NCI-H1092 treated with DMSO at 0.1 percent for 48 hours (cell line): ENCODE measurements at regions not wholly inside any gene's neighbourhood (a gene's known extent, or its start where the extent isn't known, plus 50 kb on each side); places are given as distances from the start of the nearest gene placed in this dataset.
"Not testable (repeated sequence)": the region's sequence is repeated elsewhere in the genome, so short reads cannot be mapped to it uniquely, and the experiment has no call there.

ENCODE experiments used
- DNase-seq: peaks from one replicate; lab custom pipeline; 2025; lab: John Stamatoyannopoulos, UW

- DNase-seq, result no peak
These were observed 1418.8 kb downstream of the CDH11 start for GRCh38 chr16:63702981-63703590.

DNA sequence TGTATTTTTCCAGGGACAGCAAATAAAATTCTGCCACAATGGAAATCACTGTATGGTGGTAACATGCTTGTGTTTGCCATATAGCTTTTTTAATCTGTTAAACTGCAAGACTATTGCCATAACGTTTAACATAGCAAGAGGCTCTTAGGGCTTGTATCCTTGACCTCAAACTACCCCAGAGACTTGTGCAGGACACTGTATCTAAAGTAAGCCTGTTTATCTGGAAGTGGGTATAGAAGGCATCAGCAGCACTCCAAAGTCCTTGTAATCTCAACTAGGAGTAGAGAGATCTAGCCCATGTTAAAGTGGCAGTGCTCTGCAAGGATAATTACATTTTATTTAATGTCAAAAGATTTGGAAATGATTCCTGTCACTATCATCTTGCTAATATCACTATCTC, 1424.1 kb downstream of the CDH11 start:
- DNase-seq, result no peak

GRCh38 chr16:63695347-63695746, 1426.5 kb downstream of the CDH11 start:
- no peak for DNase-seq

- DNase-seq, result no peak
These were observed 1430.9 kb downstream of the CDH11 start for GRCh38 chr16:63690961-63691360.

DNA sequence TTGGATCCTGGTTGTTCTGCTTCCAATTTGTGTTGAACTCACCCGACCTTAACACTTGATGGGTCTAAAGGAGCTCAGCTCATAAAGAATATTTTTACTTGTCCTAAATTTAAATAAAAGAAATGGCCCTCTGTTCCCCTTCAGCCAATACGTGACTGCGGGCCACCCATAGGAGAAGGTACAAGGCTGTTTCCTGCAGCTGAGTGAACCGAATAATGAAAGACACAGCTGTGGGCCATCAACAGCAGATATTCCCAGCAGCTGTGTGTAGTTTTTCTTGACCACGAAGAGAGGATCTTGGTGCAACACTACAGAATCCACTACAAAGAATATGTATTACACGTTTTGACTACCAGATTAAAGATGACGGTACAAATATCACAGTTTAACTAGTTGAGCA, 1431.6 kb downstream of the CDH11 start:
- no peak for DNase-seq

GRCh38 chr16:63689068-63689467, 1432.8 kb downstream of the CDH11 start:
- no peak for DNase-seq

DNA sequence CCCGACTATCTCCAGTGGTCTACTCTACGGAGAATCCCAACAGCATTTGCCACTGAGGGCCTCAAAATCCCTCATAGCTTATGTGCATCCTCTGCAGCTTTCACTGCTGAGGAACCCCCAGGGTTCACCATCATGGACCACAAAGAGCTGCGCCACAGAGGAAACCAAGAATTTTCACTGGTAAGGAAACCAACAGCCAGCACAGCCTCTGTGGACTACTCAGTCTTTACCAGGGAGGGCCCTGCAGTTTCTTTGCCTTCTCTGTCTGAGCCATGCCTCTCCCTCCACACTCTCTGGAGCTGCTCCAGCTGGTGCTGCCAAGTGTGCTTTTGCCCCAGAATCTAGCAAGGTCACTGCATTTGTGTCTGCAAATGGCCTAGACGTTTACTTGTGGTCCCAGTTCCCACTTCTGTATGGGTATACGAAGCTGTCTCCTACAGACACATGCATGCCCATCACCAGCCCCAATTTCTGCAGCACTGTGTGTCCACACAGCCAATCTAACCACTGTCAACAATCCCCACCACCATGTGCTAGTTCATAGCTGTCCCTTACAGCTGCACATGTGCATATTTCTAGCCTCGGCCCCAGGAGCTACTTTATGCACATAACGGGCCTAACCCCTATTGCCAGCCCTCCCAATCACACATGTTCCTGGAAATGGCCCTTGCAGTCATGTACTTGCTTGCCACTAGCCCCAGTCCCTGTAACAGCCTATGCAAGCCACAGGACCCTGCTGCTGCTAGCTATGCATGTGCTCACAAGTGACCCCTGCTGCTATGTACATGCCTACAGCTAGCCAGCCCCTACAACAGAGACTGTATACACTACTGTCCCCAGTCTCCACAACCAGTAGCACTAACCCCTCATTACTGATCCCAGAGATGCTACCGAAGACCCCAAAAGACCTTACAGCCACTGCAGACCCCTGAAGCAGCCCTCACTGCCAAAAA, 1437.4 kb downstream of the CDH11 start:
- no peak for DNase-seq

DNA sequence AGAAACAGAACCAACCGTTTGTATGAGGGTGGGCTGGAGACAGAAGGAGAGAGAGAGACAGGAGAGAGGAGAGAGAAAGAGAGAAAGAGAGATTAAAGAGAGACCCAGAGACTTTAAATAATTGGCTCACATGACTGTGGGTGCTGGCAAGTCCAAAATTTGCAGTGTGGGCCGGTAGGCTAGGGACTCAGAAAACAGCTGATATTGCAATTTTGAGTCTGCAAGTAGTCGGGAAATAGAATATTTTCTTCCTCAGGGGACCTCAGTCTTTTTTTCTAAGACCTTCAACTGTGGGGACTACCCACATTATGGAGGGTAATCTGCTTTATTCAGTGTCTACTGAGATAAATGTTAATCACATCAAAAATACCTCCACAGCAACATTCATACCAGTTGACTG, 1439.0 kb downstream of the CDH11 start:
- DNase-seq, result no peak

- DNase-seq, result no peak
These were observed 1449.4 kb downstream of the CDH11 start for GRCh38 chr16:63672493-63672892.

DNA sequence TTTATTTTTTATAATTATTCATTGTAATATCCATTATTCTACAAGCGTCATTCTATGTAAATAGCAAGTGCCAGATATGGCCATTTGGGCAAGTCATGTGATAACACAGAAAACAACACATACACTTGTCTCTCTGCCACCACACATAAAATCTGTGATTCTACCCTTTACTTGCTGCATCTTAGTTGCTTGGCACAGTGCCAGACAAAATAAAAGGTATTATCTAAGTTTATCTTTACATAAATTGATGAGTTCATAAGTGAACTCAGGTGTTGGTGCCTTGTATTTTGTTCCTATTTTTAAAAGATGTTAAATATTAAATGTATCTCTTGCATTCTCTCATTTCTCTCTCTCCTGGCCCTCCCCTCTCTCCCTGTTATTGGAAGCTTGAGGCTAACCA, 1458.7 kb downstream of the CDH11 start:
- DNase-seq, result no peak

DNA sequence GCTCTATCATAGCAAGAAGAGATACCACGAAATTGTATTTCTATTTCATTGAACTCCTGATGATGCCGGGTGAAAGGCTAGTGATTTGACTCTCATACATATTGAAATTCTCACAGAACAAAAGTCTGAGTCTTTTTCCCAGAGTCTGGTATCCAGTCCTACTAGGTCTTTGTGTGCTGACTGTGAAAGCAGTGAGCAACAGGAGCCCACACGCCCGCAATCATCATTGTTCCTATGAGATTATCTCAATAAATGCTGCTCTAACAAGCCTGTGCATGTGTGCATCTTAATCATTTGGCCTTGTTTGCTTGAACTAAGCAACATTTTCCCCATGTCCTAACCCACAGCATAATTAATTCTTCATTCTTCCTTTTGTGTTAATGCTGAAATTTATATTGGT, 1466.0 kb downstream of the CDH11 start:
- DNase-seq, result no peak

- DNase-seq, result no peak
These were observed 1468.6 kb downstream of the CDH11 start for GRCh38 chr16:63653044-63653839.

DNA sequence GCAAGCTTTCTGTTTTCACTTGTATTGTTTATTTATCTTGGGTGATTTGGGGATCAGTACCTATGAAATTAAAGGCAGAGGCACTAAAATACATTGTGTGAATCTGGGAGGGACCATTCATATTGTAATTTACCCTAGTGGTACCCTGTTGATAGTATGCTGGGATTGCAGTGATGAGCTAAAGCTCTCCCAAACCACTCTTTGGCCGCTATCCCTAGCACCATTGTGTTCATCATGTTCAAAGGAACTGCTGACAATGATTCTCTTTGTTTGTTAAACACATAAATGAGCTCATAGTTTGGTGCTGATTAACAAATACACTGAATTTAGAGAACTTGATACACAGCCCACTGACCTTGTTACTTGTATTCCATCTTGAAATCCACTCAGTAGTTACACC, 1469.8 kb downstream of the CDH11 start:
- no peak for DNase-seq

- DNase-seq, result no peak
These were observed 1471.3 kb downstream of the CDH11 start for GRCh38 chr16:63650550-63650949.

GRCh38 chr16:63633706-63634445, 1488.0 kb downstream of the CDH11 start:
- DNase-seq, result not testable (repeated sequence)

DNA sequence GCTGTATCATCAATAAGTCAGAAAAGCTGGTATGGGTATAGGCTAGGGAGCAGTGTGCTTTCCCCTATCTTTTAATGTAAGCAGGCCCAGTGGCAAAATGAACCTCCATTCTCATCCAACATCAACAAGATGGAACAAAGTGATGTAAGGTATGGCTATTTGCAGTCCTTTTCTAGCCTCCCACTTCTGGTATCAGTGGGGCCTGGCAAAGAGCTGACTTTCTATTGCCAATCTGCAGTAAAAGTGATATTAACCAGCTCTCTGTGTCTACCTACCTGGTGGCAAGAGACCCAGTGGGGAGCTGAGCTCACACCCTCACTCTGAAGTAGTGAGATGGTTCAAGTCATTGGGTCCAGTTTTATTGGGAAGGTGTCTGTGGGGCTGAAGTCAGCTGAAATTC, 1492.6 kb downstream of the CDH11 start:
- no peak for DNase-seq

DNA sequence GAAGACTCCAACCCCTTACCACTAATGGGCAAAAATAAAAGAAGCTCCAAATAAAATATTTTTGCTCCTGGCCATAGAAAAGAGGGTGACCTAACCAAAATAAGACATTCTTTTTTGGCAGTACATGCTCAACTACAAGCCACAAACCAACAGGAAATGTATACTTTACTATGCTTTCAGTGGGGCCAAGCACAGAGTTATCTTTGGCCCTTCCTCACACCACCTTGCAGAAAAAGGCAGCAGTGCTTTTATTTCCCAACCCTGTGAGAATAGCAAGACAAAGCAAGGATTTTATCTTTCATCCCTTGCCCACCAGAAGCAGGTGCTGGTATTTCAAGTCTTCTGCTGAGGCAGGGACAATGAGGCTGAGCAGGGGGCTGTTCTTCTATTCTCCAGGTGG, 1493.1 kb downstream of the CDH11 start:
- DNase-seq, result no peak

DNA sequence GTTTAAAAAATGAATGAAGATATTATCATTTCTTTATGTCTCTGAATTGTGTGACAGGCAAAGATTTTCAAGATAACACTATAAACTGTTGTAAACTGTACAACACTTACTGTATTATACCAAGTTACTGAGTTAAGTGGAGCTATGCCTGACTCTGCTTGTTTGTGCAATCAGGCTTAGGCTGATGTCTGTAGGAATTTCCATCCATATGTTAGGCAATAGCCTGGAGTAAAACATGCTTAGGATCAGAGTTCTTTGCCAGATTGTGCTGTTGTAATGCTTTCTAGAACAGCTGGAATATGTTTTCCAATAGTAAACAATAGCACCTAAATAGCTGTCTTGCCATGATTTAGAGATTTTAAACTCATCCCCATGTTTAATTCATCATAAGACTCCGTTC, 1496.7 kb downstream of the CDH11 start:
- DNase-seq, result no peak

DNA sequence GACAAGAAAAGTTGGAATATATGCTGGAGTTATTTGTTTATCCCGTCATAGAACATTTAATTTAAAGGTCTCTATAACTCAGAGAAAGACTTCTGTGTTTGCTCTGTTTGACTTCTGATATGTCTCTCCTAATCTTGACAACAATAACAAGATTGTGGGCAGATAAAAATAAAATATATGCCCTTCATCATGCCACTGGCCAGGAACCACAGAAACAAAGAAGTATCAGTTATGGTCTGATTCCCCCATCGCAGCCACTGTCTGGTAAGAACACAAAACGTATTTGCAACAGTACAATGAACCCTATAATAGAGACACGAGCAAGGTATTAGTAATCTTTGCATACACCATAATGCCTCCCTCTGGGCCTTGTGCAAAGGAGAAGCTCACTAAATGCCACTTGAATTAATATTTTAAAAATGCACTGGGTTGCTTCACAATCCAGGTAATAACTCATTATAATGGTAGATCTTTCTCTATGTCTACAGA, 1498.3 kb downstream of the CDH11 start:
- no peak for DNase-seq

DNA sequence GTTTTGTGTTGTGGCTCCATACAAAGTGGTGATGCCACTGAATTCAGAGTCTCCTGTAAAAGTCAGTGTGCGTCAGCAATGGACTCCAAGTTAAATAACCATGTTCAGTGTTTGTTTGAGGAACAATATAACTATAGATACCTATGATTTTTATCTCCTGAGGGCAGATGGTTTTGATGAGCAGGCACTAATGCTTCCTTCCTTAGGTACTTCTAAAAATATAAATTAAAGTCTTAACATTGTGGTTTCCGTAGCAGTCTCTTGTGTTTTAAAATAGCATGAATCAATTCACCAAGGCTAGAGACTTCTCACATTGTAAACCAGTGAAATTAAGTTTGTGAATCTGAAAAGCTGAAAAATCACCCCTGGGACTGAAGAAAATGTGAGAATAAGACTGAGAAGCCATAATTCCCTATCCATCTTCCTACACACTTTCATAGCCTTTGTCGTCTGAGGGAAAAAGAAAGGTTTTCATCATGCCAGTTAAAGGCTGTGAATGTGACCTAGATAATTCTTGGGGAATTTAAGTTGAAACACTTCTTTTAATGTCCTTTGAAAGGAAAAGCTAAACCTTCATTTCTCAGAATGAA, 1502.9 kb downstream of the CDH11 start:
- no peak for DNase-seq

DNA sequence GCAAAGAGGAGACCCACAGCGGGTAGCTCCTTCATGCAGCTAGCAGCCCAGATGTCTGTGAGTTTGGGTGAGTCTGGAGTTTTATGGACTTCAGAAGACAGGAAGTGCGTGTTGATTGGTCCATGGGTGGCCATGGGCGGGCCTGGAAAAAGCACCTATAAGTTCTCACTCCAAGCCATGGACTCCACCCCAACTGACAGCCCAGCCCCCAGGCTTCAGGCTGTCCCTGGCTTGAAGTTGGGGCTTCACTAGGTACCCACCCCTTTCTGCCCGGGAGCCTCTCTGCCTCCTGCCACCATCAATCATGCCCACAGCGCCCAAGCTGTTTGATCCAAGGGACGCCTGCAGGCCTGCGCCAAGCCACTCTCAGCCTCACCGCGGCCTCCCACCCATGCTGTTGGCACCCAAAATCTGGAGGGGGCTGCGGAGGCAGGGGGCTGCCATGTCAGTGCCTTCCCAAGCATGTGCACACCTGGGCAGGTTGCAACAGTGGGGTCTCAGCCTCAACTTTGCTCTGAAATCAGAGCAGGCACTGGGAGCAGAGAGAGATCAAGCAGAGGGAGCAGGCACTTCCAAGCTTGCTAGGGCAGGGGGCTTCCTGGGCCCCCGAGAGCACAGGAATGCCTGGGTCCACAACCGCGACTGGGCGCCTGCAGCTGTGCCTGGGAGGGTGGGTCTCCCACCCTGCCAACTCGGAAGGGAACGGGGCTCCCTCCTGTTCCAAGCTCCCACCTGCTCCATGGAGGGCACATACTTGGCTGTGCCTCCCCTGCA, 1503.7 kb downstream of the CDH11 start:
- DNase-seq, result no peak
